ENCODE measurements at regions not wholly inside any gene's neighbourhood (a gene's known extent, or its start where the extent isn't known, plus 50 kb on each side); places are given as distances from the start of the nearest gene placed in this dataset.

DNA sequence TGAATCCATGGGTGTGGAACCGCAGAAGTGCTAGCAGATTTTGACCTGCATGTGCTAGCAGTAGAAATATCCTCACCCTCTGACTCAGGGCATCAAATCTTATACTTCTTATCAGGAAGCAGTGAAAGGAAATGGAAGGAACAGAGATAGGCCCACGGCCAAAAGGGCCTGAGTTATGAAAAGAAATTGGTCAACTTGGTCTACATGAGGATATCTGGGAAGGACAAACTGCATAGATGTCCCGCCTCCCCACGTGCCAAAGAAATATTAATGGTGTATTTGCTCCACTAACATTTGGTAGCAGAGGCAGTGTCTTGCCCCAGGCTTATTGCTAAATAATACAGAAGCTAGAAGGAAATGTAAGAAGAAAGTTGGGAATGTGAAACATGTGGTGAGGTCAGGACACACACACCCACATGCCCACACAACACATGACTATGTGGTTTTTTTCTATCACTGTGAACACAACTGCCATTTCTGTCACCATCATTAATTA, 93.6 kb upstream of the COL8A1 start:
- no peaks in the 10 kb centered on the region for H3K36me3 ChIP-seq (ENCODE audit: control insufficient read depth in 2 of 2, extremely low read depth in 1 of 2, insufficient read depth in 1 of 2, low read length in 1 of 2)
- no peak overlapping the region for H3K27ac Mint-ChIP-seq
- CTCF ChIA-PET, result no interaction called here
- no peaks in the 10 kb centered on the region for H3K9me3 ChIP-seq
- H3K27me3 Mint-ChIP-seq, result no peaks in the 10 kb centered on the region
- H3K4me3 Mint-ChIP-seq, result no peak overlapping the region
- H3K4me1 ChIP-seq (ENCODE audit: control insufficient read depth in 1 of 2, extremely low read depth in 1 of 2, insufficient read depth in 2 of 2, low read length in 2 of 2), result no peaks in the 10 kb centered on the region
- H3K27me3 ChIP-seq (replicated peaks in 1 of 2; ENCODE audit: control insufficient read depth in 2 of 2, extremely low read depth in 1 of 2, insufficient read depth in 2 of 2, low read length in 1 of 2), result no peaks in the 10 kb centered on the region
- 40% methylated on average over 1 of the region's 4 CpGs for WGBS (ENCODE audit: insufficient coverage)
- no peak overlapping the region for H3K27ac ChIP-seq (ENCODE audit: low read length)
- ATAC-seq (replicated peaks in 1 of 4), result no peak
- no peak overlapping the region for H3K4me3 ChIP-seq (ENCODE audit: control insufficient read depth in 1 of 2, extremely low read depth in 1 of 2, low read length in 1 of 2)
- no peak for DNase-seq
- no peaks in the 10 kb centered on the region for H3K36me3 Mint-ChIP-seq
- POLR2A ChIA-PET, result no interaction called here
- no peaks in the 10 kb centered on the region for H3K9me3 Mint-ChIP-seq
- H3K4me1 Mint-ChIP-seq, result peaks cover 7 to 12% (median 11%) of the 10 kb centered on the region in 3 donors

DNA sequence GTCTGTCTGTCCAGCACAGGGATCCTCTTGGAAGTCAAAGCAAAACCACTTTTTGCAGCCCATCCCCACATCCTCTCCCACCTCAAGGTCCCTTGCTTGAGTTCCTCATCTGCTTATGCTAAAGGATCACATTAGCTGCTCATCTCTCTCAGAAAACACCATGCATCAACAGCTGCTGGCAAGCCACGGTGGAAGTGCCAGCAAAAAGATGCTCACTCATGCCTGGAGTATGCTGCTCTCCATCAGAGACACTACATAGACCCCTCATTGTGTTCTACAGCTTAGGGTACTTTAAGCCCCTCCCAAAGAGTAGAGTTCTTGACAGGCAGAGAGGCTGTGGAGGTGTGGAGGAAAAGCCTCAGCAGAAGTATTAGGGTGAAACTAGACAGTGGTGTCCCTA, 94.6 kb upstream of the COL8A1 start:
- H3K27me3 ChIP-seq (replicated peaks in 1 of 2; ENCODE audit: control insufficient read depth in 2 of 2, extremely low read depth in 1 of 2, insufficient read depth in 2 of 2, low read length in 1 of 2), result no peaks in the 10 kb centered on the region
- no peaks in the 10 kb centered on the region for H3K9me3 ChIP-seq
- H3K4me1 ChIP-seq (ENCODE audit: control insufficient read depth in 1 of 2, extremely low read depth in 1 of 2, insufficient read depth in 2 of 2, low read length in 2 of 2), result no peaks in the 10 kb centered on the region
- H3K27ac ChIP-seq (ENCODE audit: low read length), result no peak overlapping the region
- WGBS (ENCODE audit: insufficient coverage), result 0% methylated on average over 1 of the region's 1 CpG
- Mint-ChIP-seq H3K27me3 (no peaks in the 10 kb centered on the region), H3K4me3 (no peak overlapping the region), H3K9me3 (no peaks in the 10 kb centered on the region), H3K4me1 (peaks cover 7 to 12% (median 11%) of the 10 kb centered on the region in 3 donors), H3K36me3 (no peaks in the 10 kb centered on the region), H3K27ac (no peak overlapping the region)
- no peak overlapping the region for H3K4me3 ChIP-seq (ENCODE audit: control insufficient read depth in 1 of 2, extremely low read depth in 1 of 2, low read length in 1 of 2)
- no peaks in the 10 kb centered on the region for H3K36me3 ChIP-seq (ENCODE audit: control insufficient read depth in 2 of 2, extremely low read depth in 1 of 2, insufficient read depth in 1 of 2, low read length in 1 of 2)
- ATAC-seq (replicated peaks in 1 of 4) (no peak), DNase-seq (no peak)
- CTCF ChIA-PET, result interaction anchor here in 1 of 2 donors (1.0 kb wide), 1 partner anchor 46 kb away, joined by 4 read pairs; no protein-coding TSS in a partner anchor
- POLR2A ChIA-PET, result no interaction called here

- Mint-ChIP-seq H3K9me3 (no peaks in the 10 kb centered on the region), H3K27me3 (no peaks in the 10 kb centered on the region), H3K4me1 (peaks cover 7 to 12% (median 11%) of the 10 kb centered on the region in 3 donors), H3K27ac (no peak overlapping the region), H3K36me3 (no peaks in the 10 kb centered on the region), H3K4me3 (no peak overlapping the region)
- Histone ChIP-seq H3K36me3 (ENCODE audit: control insufficient read depth in 2 of 2, extremely low read depth in 1 of 2, insufficient read depth in 1 of 2, low read length in 1 of 2) (no peaks in the 10 kb centered on the region), H3K4me3 (ENCODE audit: control insufficient read depth in 1 of 2, extremely low read depth in 1 of 2, low read length in 1 of 2) (no peak overlapping the region), H3K27me3 (replicated peaks in 1 of 2; ENCODE audit: control insufficient read depth in 2 of 2, extremely low read depth in 1 of 2, insufficient read depth in 2 of 2, low read length in 1 of 2) (no peaks in the 10 kb centered on the region), H3K27ac (ENCODE audit: low read length) (no peak overlapping the region), H3K4me1 (ENCODE audit: control insufficient read depth in 1 of 2, extremely low read depth in 1 of 2, insufficient read depth in 2 of 2, low read length in 2 of 2) (no peaks in the 10 kb centered on the region), H3K9me3 (no peaks in the 10 kb centered on the region)
- ATAC-seq (replicated peaks in 1 of 4) (no peak), DNase-seq (no peak)
- CTCF ChIA-PET, result interaction anchor here in 1 of 2 donors (1.0 kb wide), 1 partner anchor 45 kb away, joined by 4 read pairs; no protein-coding TSS in a partner anchor
- WGBS (ENCODE audit: insufficient coverage), result 0% methylated on average over 1 of the region's 4 CpGs
- POLR2A ChIA-PET, result no interaction called here
These were observed 95.5 kb upstream of the COL8A1 start for GRCh38 chr3:99542767-99543518.

GRCh38 chr3:99541181-99541580, 97.2 kb upstream of the COL8A1 start:
- peaks cover 7 to 12% (median 11%) of the 10 kb centered on the region in 3 donors for H3K4me1 Mint-ChIP-seq
- no CpG with 5 or more reads among the region's 1 CpG for WGBS (ENCODE audit: insufficient coverage)
- no peaks in the 10 kb centered on the region for H3K27me3 Mint-ChIP-seq
- no peaks in the 10 kb centered on the region for H3K9me3 Mint-ChIP-seq
- Histone ChIP-seq H3K9me3 (no peaks in the 10 kb centered on the region), H3K4me1 (ENCODE audit: control insufficient read depth in 1 of 2, extremely low read depth in 1 of 2, insufficient read depth in 2 of 2, low read length in 2 of 2) (no peaks in the 10 kb centered on the region), H3K27ac (ENCODE audit: low read length) (no peak overlapping the region), H3K36me3 (ENCODE audit: control insufficient read depth in 2 of 2, extremely low read depth in 1 of 2, insufficient read depth in 1 of 2, low read length in 1 of 2) (no peaks in the 10 kb centered on the region), H3K27me3 (replicated peaks in 1 of 2; ENCODE audit: control insufficient read depth in 2 of 2, extremely low read depth in 1 of 2, insufficient read depth in 2 of 2, low read length in 1 of 2) (no peaks in the 10 kb centered on the region), H3K4me3 (ENCODE audit: control insufficient read depth in 1 of 2, extremely low read depth in 1 of 2, low read length in 1 of 2) (no peak overlapping the region)
- POLR2A ChIA-PET, result no interaction called here
- H3K27ac Mint-ChIP-seq, result no peak overlapping the region
- no peak for DNase-seq
- H3K36me3 Mint-ChIP-seq, result no peaks in the 10 kb centered on the region
- CTCF ChIA-PET, result no interaction called here
- ATAC-seq (replicated peaks in 1 of 4), result no peak
- no peak overlapping the region for H3K4me3 Mint-ChIP-seq

DNA sequence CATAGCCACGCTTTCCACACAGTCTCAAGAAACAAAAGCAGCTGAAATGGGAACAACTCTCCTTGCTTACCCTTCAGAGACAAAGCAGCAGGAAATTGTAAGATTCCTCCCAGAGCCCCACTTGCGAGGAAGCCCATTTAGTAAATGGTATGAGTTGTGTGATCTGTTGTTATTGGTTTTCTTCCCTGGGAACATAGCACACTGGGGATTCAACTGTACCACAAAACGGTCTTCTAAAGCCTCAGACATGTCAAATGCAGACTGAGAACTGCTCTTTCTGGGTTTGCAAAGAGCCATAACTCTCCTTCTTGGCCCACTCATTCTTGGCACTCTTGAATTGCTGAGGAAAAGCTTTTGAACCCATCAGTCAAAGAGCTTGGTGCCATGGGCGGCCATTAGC, 101.0 kb upstream of the COL8A1 start:
- Histone ChIP-seq H3K4me3 (ENCODE audit: control insufficient read depth in 1 of 2, extremely low read depth in 1 of 2, low read length in 1 of 2) (no peak overlapping the region), H3K27me3 (replicated peaks in 1 of 2; ENCODE audit: control insufficient read depth in 2 of 2, extremely low read depth in 1 of 2, insufficient read depth in 2 of 2, low read length in 1 of 2) (no peaks in the 10 kb centered on the region), H3K9me3 (no peaks in the 10 kb centered on the region), H3K36me3 (ENCODE audit: control insufficient read depth in 2 of 2, extremely low read depth in 1 of 2, insufficient read depth in 1 of 2, low read length in 1 of 2) (no peaks in the 10 kb centered on the region), H3K4me1 (ENCODE audit: control insufficient read depth in 1 of 2, extremely low read depth in 1 of 2, insufficient read depth in 2 of 2, low read length in 2 of 2) (no peaks in the 10 kb centered on the region), H3K27ac (ENCODE audit: low read length) (no peak overlapping the region)
- Mint-ChIP-seq H3K9me3 (no peaks in the 10 kb centered on the region), H3K27me3 (no peaks in the 10 kb centered on the region), H3K4me3 (no peak overlapping the region), H3K36me3 (no peaks in the 10 kb centered on the region), H3K27ac (no peak overlapping the region), H3K4me1 (no peaks in the 10 kb centered on the region)
- ChIA-PET POLR2A (no interaction called here), CTCF (interaction anchor here in 1 of 2 donors (0.6 kb wide), 1 partner anchor 39 kb away, joined by 3 read pairs; no protein-coding TSS in a partner anchor)
- 58% methylated on average over 2 of the region's 4 CpGs for WGBS (ENCODE audit: insufficient coverage)
- DNase-seq (no peak), ATAC-seq (replicated peaks in 1 of 4) (no peak)

GRCh38 chr3:99536555-99537314, 101.7 kb upstream of the COL8A1 start:
- Mint-ChIP-seq H3K4me1 (no peaks in the 10 kb centered on the region), H3K27me3 (no peaks in the 10 kb centered on the region), H3K36me3 (no peaks in the 10 kb centered on the region), H3K4me3 (no peak overlapping the region), H3K9me3 (no peaks in the 10 kb centered on the region), H3K27ac (no peak overlapping the region)
- ChIA-PET POLR2A (no interaction called here), CTCF (interaction anchor here in 1 of 2 donors (0.6 kb wide), 1 partner anchor 38 kb away, joined by 3 read pairs; no protein-coding TSS in a partner anchor)
- ATAC-seq (replicated peaks in 1 of 4) (no peak), DNase-seq (no peak)
- 57% methylated on average over 2 of the region's 2 CpGs for WGBS (ENCODE audit: insufficient coverage)
- no peaks in the 10 kb centered on the region for H3K36me3 ChIP-seq (ENCODE audit: control insufficient read depth in 2 of 2, extremely low read depth in 1 of 2, insufficient read depth in 1 of 2, low read length in 1 of 2)
- H3K27me3 ChIP-seq (replicated peaks in 1 of 2; ENCODE audit: control insufficient read depth in 2 of 2, extremely low read depth in 1 of 2, insufficient read depth in 2 of 2, low read length in 1 of 2), result no peaks in the 10 kb centered on the region
- no peak overlapping the region for H3K27ac ChIP-seq (ENCODE audit: low read length)
- H3K9me3 ChIP-seq, result no peaks in the 10 kb centered on the region
- H3K4me1 ChIP-seq (ENCODE audit: control insufficient read depth in 1 of 2, extremely low read depth in 1 of 2, insufficient read depth in 2 of 2, low read length in 2 of 2), result no peaks in the 10 kb centered on the region
- no peak overlapping the region for H3K4me3 ChIP-seq (ENCODE audit: control insufficient read depth in 1 of 2, extremely low read depth in 1 of 2, low read length in 1 of 2)
